Activated CD8-positive, alpha-beta T cell treated with anti-CD3 and anti-CD28 coated beads for 36 hours (primary cell): ENCODE measurements at regions not wholly inside any gene's neighbourhood (a gene's known extent, or its start where the extent isn't known, plus 50 kb on each side); places are given as distances from the start of the nearest gene placed in this dataset.

Source experiments
- ATAC-seq: fragments of 200-7000 bp; cut with Tn5 transposase; one replicate; pipeline ENCODE4 v1.10.0; 2021; ENCODE audit warnings: mild to moderate bottlenecking, moderate library complexity
- CTCF ChIA-PET: fragments of 350-600 bp; sonication (Branson Sonifier 250); formaldehyde crosslinking; loops from one replicate; lab custom pipeline; 2021; ENCODE audit warnings: antibody characterized with exemption; lab: Charles Lee
- POLR2A ChIA-PET: fragments of 350-600 bp; sonication (Branson Sonifier 250); formaldehyde crosslinking; loops from one replicate; lab custom pipeline; 2021; ENCODE audit warnings: antibody characterized with exemption; lab: Charles Lee
- DNase-seq: peaks from one replicate; pipeline ENCODE4 v3.0.0-alpha.2; 2020
- H3K27ac Mint-ChIP-seq: one replicate; pipeline ENCODE4 v1.8.0; 2021; ENCODE audit warnings: mild to moderate bottlenecking, mixed read lengths
- H3K27me3 Mint-ChIP-seq: one replicate; pipeline ENCODE4 v1.8.0; 2021; ENCODE audit warnings: mixed read lengths
- H3K36me3 Mint-ChIP-seq: one replicate; pipeline ENCODE4 v1.8.0; 2021; ENCODE audit warnings: low read depth, mixed read lengths
- H3K4me1 Mint-ChIP-seq: one replicate; pipeline ENCODE4 v1.8.0; 2021; ENCODE audit warnings: low read depth, mixed read lengths
- H3K4me3 Mint-ChIP-seq: one replicate; pipeline ENCODE4 v1.8.0; 2021; ENCODE audit warnings: mild to moderate bottlenecking, moderate library complexity, mixed read lengths
- H3K9me3 Mint-ChIP-seq: one replicate; pipeline ENCODE4 v1.8.0; 2021; ENCODE audit warnings: mixed read lengths
- intact Hi-C: fragments of 100-400 bp; cut with micrococcal nuclease; formaldehyde crosslinking; loops from one replicate; pipeline ENCODE4 v1.10.0; 2022
- TF ChIP-seq, protein P1 (sequence below): fragments of 200-600 bp; IDR thresholded peaks from one replicate; pipeline ENCODE4 v1.8.0; 2022; ENCODE audit warnings: antibody characterized with exemption, mild to moderate bottlenecking

GRCh38 chr1:51048670-51049069 is 53.4 kb upstream of the C1orf185 start:
- no peak for ATAC-seq
- TF ChIP-seq, protein P1, sequence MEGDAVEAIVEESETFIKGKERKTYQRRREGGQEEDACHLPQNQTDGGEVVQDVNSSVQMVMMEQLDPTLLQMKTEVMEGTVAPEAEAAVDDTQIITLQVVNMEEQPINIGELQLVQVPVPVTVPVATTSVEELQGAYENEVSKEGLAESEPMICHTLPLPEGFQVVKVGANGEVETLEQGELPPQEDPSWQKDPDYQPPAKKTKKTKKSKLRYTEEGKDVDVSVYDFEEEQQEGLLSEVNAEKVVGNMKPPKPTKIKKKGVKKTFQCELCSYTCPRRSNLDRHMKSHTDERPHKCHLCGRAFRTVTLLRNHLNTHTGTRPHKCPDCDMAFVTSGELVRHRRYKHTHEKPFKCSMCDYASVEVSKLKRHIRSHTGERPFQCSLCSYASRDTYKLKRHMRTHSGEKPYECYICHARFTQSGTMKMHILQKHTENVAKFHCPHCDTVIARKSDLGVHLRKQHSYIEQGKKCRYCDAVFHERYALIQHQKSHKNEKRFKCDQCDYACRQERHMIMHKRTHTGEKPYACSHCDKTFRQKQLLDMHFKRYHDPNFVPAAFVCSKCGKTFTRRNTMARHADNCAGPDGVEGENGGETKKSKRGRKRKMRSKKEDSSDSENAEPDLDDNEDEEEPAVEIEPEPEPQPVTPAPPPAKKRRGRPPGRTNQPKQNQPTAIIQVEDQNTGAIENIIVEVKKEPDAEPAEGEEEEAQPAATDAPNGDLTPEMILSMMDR = no peak
- CTCF ChIA-PET = no interaction called here
- no peaks in the 10 kb centered on the region for H3K9me3 Mint-ChIP-seq
- no peaks in the 10 kb centered on the region for H3K36me3 Mint-ChIP-seq
- no peak for DNase-seq
- no peaks in the 10 kb centered on the region for H3K4me1 Mint-ChIP-seq
- intact Hi-C loops = loop anchor here (10.0 kb wide), 1 partner anchor 174 kb away; no protein-coding TSS in a partner anchor
- POLR2A ChIA-PET = no interaction called here
- H3K4me3 Mint-ChIP-seq = no peak overlapping the region
- H3K27me3 Mint-ChIP-seq = peaks cover 7% of the 10 kb centered on the region
- H3K27ac Mint-ChIP-seq = no peak overlapping the region
